Activated naive CD4-positive, alpha-beta T cell treated with anti-CD3 and anti-CD28 coated beads, Interleukin-2, amount 50 U/mL, for 72 hours (primary cell): ENCODE measurements at regions not wholly inside any gene's neighbourhood (a gene's known extent, or its start where the extent isn't known, plus 50 kb on each side); places are given as distances from the start of the nearest gene placed in this dataset.

Experiments
- ATAC-seq, 2 donors: fragments of 150-1000 bp; cut with Tn5 transposase; 2 replicates each; pipeline ENCODE4 v1.10.0; 2021; ENCODE audit warnings: mild to moderate bottlenecking in 2 of 2, moderate library complexity in 2 of 2
- DNase-seq, 2 donors: peaks; one replicate each; pipeline ENCODE4 v3.0.0; 2021 to 2022; ENCODE audit warnings: low spot score in 2 of 2
- H3K27ac Mint-ChIP-seq, 2 donors: one replicate each; pipeline ENCODE4 v1.8.0; 2022; ENCODE audit warnings: mild to moderate bottlenecking in 2 of 2, mixed read lengths in 2 of 2
- H3K36me3 Mint-ChIP-seq, 2 donors: one replicate each; pipeline ENCODE4 v1.8.0; 2022; ENCODE audit warnings: mixed read lengths in 2 of 2
- H3K9me3 Mint-ChIP-seq, 2 donors: one replicate each; pipeline ENCODE4 v1.8.0; 2022; ENCODE audit warnings: mixed read lengths in 2 of 2

- Mint-ChIP-seq H3K9me3 (peaks cover 0 to 3% of the 10 kb centered on the region in 2 donors), H3K27ac (no peak overlapping the region), H3K36me3 (no peaks in the 10 kb centered on the region)
- DNase-seq (no peak), ATAC-seq (no peak)
These were observed 111.0 kb upstream of the NFIB start for GRCh38 chr9:14424983-14425382.

GRCh38 chr9:14424289-14424688, 110.3 kb upstream of the NFIB start:
- Mint-ChIP-seq H3K36me3 (no peaks in the 10 kb centered on the region), H3K27ac (no peak overlapping the region), H3K9me3 (peaks cover 0 to 3% of the 10 kb centered on the region in 2 donors)
- no peak for DNase-seq
- ATAC-seq, result no peak

- H3K27ac Mint-ChIP-seq, result no peak overlapping the region
- DNase-seq (no peak), ATAC-seq (no peak)
These were observed 109.9 kb upstream of the NFIB start for GRCh38 chr9:14423815-14424261.

GRCh38 chr9:14421291-14421690, 107.3 kb upstream of the NFIB start:
- no peaks in the 10 kb centered on the region for H3K36me3 Mint-ChIP-seq
- ATAC-seq (no peak), DNase-seq (no peak)
- H3K27ac Mint-ChIP-seq, result no peak overlapping the region
- H3K9me3 Mint-ChIP-seq, result peaks cover 0 to 3% of the 10 kb centered on the region in 2 donors

More at GRCh38 chr9:14423815-14424261, 109.9 kb upstream of the NFIB start:
- Mint-ChIP-seq H3K36me3 (no peaks in the 10 kb centered on the region), H3K9me3 (peaks cover 0 to 3% of the 10 kb centered on the region in 2 donors)

GRCh38 chr9:14418941-14419937, 105.3 kb upstream of the NFIB start:
- DNase-seq (no peak), ATAC-seq (no peak)
- H3K9me3 Mint-ChIP-seq, result no peaks in the 10 kb centered on the region
- H3K27ac Mint-ChIP-seq, result no peak overlapping the region
- H3K36me3 Mint-ChIP-seq, result no peaks in the 10 kb centered on the region

- Mint-ChIP-seq H3K36me3 (no peaks in the 10 kb centered on the region), H3K27ac (no peak overlapping the region), H3K9me3 (no peaks in the 10 kb centered on the region)
- no peak for ATAC-seq
- no peak for DNase-seq
These were observed 104.5 kb upstream of the NFIB start for GRCh38 chr9:14418301-14418940.

- no peak for ATAC-seq
- H3K36me3 Mint-ChIP-seq, result no peaks in the 10 kb centered on the region
- H3K27ac Mint-ChIP-seq, result no peak overlapping the region
- DNase-seq, result no peak
- peaks cover 0 to 2% of the 10 kb centered on the region in 2 donors for H3K9me3 Mint-ChIP-seq
These were observed 103.3 kb upstream of the NFIB start for GRCh38 chr9:14417237-14417636.

GRCh38 chr9:14415947-14416346, 102.0 kb upstream of the NFIB start:
- Mint-ChIP-seq H3K9me3 (peaks cover 0 to 3% of the 10 kb centered on the region in 2 donors), H3K36me3 (no peaks in the 10 kb centered on the region), H3K27ac (no peak overlapping the region)
- DNase-seq (no peak), ATAC-seq (no peak)

- Mint-ChIP-seq H3K36me3 (no peaks in the 10 kb centered on the region), H3K27ac (no peak overlapping the region), H3K9me3 (peaks cover 0 to 3% of the 10 kb centered on the region in 2 donors)
- ATAC-seq (no peak), DNase-seq (no peak)
These were observed 99.9 kb upstream of the NFIB start for GRCh38 chr9:14413812-14414211.

GRCh38 chr9:14412775-14413174, 98.8 kb upstream of the NFIB start:
- DNase-seq, result no peak
- peaks cover 0 to 3% of the 10 kb centered on the region in 2 donors for H3K9me3 Mint-ChIP-seq
- ATAC-seq, result no peak
- H3K27ac Mint-ChIP-seq, result no peak overlapping the region
- no peaks in the 10 kb centered on the region for H3K36me3 Mint-ChIP-seq

GRCh38 chr9:14406463-14406862, 92.5 kb upstream of the NFIB start:
- ATAC-seq (no peak), DNase-seq (no peak)
- Mint-ChIP-seq H3K27ac (no peak overlapping the region), H3K36me3 (no peaks in the 10 kb centered on the region), H3K9me3 (no peaks in the 10 kb centered on the region)

GRCh38 chr9:14405176-14405706, 91.3 kb upstream of the NFIB start:
- Mint-ChIP-seq H3K27ac (no peak overlapping the region), H3K9me3 (no peaks in the 10 kb centered on the region), H3K36me3 (no peaks in the 10 kb centered on the region)
- DNase-seq, result no peak
- no peak for ATAC-seq

GRCh38 chr9:14403081-14403480, 89.1 kb upstream of the NFIB start:
- ATAC-seq (no peak), DNase-seq (no peak)
- no peaks in the 10 kb centered on the region for H3K36me3 Mint-ChIP-seq
- no peak overlapping the region for H3K27ac Mint-ChIP-seq
- H3K9me3 Mint-ChIP-seq, result no peaks in the 10 kb centered on the region

GRCh38 chr9:14402583-14402982, 88.6 kb upstream of the NFIB start:
- no peak overlapping the region for H3K27ac Mint-ChIP-seq
- DNase-seq (no peak), ATAC-seq (no peak)
- no peaks in the 10 kb centered on the region for H3K36me3 Mint-ChIP-seq
- H3K9me3 Mint-ChIP-seq, result no peaks in the 10 kb centered on the region

- no peak overlapping the region for H3K27ac Mint-ChIP-seq
- no peaks in the 10 kb centered on the region for H3K9me3 Mint-ChIP-seq
- ATAC-seq, result no peak
- no peaks in the 10 kb centered on the region for H3K36me3 Mint-ChIP-seq
- no peak for DNase-seq
These were observed 88.0 kb upstream of the NFIB start for GRCh38 chr9:14401911-14402310.

GRCh38 chr9:14400658-14400995, 86.7 kb upstream of the NFIB start:
- no peak for ATAC-seq
- H3K9me3 Mint-ChIP-seq, result no peaks in the 10 kb centered on the region
- no peak for DNase-seq
- H3K36me3 Mint-ChIP-seq, result no peaks in the 10 kb centered on the region
- no peak overlapping the region for H3K27ac Mint-ChIP-seq
